ENCODE measurements at regions not wholly inside any gene's neighbourhood (a gene's known extent, or its start where the extent isn't known, plus 50 kb on each side); places are given as distances from the start of the nearest gene placed in this dataset.

DNA sequence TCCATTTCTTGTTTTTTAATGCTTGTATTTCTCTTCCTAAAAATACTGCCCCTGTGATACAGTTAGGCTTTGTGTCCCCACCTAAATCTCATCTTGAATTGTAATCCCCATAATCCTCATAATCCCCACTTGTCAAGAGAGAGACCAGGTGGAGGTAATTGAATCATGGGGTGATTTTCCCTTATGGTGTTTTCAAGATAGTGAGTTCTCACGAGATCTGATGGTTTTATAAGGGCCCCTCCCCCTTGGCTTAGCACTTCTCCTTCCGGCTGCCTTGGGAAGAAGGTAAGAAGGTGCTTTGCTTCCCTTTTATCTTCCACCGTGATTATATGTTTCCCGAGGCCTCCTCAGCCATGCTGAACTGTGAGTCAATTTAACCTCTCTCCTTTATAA, 227.4 kb downstream of the MAN2A1 start:
- intact Hi-C loops (cut with DNase I), result no loop called here
- DNase-seq (ENCODE audit: low spot score), result no peak

DNA sequence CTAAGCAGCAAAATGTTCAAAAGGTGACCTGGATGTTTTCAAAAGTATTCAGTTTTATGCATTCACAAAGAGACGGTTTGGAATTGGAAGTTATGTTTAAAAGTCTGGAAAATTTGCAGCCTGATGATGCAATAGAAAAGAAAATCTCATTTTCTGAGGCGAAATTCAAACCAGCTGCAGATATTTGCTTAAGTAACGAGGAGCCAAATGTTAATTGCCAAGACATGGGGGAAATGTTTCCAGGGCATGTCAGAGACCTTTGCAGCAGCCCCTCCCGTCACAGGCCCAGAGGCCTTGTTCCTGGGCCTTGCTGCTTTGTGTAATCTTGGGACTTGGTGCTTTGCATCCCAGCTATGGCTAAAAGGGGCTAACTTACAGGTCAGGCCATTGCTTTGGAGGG, 228.2 kb downstream of the MAN2A1 start:
- intact Hi-C loops (cut with DNase I), result no loop called here
- DNase-seq (ENCODE audit: low spot score), result no peak

DNA sequence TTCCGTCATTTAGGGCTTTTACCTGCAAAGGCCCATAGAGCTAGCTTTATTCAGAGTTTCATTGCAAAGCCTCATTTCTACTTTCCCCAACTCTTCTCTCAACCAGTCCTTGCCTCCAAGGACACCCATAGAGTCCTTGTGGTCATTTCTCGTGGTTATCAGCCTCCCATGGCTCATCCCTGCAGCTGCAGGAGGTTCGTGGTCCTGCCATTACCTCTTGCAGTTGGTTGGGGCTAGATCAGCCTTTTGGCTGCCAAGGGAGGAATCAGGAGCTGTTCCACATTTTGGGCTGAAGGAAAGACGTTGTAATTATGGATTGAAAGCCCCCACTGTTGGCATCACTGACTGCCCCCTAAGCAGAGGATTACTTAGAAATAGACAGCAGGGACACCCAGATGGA, 231.0 kb downstream of the MAN2A1 start:
- intact Hi-C loops (cut with DNase I), result no loop called here
- DNase-seq (ENCODE audit: low spot score), result no peak

DNA sequence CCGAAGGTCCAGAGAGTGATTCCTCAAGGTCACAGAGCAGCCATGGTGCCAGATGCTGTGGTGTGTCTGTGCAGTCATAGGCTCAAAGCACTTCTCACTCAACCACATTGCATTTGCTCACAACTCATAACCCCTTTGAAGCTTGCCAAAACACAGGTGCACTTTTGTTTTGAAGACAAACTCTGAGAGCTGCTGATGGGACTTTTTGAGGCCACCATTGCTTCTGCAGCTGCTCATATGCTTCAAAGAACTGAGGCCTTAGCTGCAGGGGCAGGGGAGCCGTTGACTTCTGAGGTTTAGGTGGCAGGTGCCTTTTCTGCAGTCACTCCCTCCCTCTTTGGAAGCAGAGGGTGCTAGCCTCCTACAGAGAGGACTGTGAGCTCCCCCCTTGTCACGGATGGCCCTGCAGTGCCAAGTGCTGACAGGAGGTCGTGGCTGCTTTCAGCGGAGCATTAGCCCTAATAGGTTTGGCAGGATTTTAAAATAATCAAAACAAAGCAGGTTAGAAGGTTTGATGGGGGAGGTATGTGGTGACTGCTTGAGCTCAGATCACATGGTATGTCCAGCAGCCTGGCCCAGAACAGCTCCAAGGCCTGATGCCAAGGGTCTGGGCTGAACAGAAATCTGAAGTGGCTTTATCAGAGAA, 232.1 kb downstream of the MAN2A1 start:
- intact Hi-C loops (cut with DNase I), result no loop called here
- DNase-seq (ENCODE audit: low spot score), result no peak

DNA sequence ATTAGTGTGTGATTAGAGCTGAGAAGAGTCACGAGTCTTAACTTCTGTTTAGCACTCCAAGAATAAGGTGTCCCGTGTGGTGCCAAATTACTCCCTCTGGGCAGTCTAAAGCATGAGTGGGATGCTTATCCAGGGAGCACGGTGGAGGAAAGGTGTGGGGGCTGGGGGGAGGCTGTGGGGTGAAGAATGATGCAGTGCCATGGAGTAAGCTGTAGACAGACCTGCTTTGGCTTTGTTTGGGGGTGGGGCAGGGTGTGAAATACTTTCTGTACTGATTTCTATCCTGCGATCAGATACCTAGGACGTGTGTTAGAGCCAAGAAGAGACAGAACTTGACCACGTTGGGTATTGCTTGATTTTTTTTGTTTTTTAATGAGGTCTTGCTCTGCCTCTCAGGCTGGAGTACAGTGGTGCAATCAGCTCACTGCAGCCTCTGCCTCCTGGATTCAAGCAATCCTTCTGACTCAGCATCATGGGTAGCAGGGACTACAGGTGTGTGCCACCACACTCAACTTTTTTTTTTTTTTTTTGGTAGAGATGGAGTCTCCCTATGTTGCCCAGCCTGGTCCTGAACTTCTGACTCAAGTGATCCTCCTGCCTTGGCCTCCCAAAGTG, 232.8 kb downstream of the MAN2A1 start:
- DNase-seq (ENCODE audit: low spot score), result no peak
- intact Hi-C loops (cut with DNase I), result no loop called here

DNA sequence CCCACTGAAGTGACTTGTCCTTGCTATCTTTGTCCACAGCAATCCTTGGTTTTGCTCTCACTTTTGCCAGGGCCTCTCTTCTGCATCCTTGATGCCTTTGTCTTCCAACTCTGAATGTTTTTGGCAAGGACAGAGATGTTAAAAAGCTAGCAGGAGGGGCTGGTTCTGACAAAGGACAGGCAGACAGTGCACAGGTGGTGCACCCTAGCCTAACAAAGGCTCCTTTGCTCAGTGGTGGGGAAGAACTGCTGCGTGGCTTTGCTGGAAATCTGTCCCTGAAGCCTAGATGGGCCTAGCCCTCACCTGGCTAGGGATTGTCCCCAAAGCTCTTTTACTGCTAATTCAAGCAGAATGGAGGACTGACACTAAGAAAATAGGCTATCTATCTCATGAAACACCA, 233.5 kb downstream of the MAN2A1 start:
- intact Hi-C loops (cut with DNase I), result no loop called here
- DNase-seq (ENCODE audit: low spot score), result no peak

DNA sequence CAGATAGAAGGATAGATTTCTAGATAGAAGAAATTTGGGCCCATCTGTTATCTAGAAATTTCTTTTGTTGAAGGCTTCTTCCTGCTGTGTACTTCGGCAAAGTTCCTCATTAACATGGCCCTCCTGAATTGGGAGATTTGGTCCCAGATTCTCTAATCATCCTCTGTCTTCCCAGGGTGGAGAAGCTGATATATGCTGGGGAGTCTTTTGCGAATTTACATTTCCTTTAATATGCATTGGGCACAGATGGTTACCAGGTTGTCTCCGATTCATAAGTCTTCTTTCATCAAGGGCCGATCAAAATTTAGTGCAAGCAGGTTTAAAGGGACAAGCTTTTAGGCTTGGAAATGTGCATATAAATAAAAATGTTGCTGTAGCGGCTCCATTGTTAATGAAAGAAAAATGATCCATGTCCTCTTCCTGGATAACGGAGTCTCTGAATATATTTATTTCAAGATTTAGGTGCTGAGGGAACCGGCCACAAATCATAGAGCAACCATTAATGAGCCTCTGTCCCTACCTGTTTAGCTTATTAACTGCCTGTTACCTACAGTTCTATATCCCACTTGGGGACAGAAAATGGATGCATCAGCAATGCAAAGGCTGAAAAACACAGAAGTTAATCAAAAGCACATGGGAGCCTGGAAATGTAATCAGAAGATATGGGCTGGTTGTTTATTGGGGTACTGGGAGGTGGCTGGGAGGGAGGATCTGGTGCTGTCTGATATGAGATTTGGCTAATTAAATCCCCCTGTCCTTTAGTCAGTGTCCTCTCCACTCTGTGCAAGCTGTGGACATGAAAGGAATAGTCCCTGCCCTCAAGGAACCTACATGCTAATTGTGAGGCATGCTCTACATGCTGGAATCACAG, 234.7 kb downstream of the MAN2A1 start:
- DNase-seq (ENCODE audit: low spot score), result no peak
- intact Hi-C loops (cut with DNase I), result no loop called here

DNA sequence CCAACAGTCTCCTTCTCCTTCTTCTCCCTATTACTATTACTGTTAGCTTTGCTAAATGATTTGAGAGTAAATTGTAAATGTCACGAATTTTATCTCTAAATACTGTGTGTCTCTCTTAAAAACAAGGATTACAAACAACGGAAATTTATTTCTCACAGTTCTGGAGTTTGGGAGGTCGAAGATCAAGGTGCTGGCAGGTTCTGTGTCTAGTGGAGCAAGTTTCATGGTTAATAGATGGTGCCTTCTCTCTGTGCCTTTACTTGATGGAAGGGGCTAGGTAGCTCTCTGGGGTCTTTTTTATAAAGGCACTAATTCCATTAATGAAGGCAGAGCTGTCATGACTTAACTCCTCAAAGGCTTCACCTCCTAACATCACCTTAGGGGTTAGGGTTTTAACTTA, 237.9 kb downstream of the MAN2A1 start:
- DNase-seq (ENCODE audit: low spot score), result no peak
- intact Hi-C loops (cut with DNase I), result no loop called here

DNA sequence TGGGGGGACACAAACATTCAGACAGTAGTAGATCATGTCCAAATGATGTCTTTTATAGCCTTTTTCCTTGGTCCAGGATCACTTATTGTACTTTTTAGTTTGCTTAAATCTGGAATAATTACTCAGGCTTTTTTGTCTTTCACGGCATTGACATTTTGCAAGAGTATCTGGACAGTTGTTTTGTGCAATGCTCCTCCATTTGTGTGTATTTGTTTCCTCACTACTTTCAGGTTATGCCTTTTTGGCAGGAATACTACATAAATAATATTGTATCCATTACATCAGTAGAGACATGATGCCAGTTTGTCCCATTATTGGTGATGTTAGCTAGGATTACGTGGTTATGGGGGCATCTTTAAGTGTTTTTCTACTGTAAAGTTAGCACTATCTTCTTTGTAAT, 238.3 kb downstream of the MAN2A1 start:
- no peak for DNase-seq (ENCODE audit: low spot score)
- intact Hi-C loops (cut with DNase I), result no loop called here

DNA sequence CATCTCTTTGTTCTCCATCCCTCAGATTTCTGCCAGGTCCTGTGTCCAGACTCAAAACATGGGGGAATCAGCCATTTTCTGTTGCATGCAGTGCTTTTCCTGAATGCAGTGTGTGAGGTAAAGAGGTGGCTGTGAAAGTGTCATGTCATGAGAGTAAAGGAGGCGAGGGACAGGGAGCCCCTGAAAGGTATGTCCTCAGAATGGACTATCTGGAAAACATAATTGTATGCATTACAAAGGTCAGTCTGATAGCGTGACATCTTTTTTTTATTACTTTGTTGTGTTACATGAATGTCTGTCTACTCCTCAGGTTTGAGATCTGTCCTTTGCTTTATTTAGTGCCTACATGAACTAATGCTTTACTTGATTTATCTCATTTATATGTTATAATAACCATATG, 239.1 kb downstream of the MAN2A1 start:
- no peak for DNase-seq (ENCODE audit: low spot score)
- intact Hi-C loops (cut with DNase I), result no loop called here

DNA sequence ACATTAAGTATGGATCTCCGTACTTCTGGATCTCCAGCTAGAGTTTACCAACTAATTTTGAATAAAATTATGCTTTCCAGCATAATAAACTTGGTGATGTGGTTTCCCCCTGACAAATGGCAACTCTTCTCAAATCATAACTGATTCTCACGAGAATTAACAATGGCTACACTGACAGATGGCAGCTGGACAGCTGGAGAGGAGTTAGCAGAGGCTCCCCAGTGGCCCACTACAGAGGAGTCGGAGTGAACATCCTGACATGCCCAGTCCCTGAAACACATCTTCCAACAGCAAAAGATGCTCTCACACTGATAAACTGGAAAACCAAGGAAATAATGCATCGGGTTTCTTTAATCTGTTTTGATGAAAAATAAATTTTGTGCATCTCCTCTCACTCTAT, 239.6 kb downstream of the MAN2A1 start:
- intact Hi-C loops (cut with DNase I), result no loop called here
- DNase-seq (ENCODE audit: low spot score), result no peak

DNA sequence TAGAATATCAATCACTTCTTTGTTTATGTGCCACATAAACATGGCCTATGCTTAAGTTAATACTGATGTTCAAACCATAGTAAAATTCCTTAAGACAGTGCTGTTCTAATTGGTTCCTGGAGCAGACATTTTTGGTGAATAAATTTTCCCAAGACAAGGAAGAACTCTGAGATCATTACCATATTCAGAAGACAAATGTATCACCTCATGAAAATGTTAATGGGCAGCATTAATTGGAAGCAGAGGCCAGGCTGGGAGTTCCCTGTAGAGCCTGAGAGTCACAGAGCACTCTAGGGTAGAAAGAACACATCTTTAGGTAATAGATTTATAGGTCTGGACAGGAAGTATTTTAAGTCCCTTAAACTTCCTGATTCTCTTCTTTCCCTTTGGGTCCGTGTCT, 240.2 kb downstream of the MAN2A1 start:
- DNase-seq (ENCODE audit: low spot score), result no peak
- intact Hi-C loops (cut with DNase I), result no loop called here

DNA sequence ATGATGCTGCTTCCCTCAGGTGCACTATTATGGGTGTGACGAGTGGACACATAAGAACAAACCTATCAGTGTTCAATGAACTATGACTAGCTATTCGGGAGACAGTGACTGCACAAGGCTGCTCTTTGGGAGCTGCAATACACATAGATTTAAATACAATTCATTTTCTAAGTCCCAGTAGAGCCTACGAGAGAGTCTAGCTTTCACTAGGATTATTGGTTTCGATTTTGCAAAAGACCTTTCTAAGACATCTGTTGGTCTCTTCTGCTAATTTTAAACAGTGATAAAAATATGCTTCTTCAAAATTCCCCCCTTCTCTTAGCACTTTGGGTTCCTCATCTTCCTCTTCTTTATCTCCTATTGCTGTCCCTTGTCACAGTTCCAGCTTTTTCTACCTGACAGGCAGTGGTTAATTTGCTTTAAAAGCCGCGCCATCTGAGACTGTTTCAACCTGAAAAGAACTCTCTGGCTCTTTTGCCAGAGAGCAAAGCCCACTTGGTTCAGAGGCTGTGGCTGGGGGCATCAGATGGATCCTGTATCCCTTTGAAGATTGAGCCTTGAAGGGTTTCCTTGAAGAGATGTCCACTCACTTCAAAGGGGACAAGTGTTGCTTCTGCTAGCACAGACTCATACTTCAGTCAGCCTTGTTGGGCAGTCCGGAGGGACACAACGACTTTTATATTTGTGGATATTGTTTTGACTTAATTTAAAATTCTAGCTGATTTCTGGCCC, 241.5 kb downstream of the MAN2A1 start:
- DNase-seq (ENCODE audit: low spot score), result no peak
- intact Hi-C loops (cut with DNase I), result no loop called here

DNA sequence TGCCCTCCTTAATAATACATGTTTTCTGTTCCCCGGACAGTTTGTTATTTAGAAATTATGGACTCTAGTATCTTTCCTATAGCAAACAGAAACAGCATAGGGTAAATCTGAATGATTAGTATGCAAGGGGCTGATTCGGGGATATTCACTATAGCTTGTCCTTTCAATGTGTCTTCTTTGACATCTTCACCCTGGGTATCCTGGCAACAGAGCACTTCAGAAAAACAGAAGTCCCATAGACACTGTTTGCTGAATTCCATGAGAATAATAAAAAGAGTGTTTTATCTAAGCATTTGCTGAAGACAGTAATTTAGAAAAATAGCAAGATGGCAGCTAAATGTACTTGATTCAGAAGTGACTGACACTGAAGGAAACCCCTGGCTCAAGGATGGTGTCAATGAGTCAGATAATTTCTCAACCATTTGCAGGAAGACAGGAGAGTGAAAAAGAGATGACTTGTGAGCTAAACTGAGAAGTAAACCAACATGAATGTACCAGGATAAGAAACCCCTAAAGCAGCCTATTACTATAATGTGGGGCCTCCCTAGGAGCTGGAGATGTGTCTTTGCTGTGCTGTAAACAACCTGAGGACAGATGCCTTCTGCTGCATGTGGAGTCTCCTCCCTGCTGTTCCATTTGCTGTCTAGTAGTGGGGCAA, 246.2 kb downstream of the MAN2A1 start:
- no peak for DNase-seq (ENCODE audit: low spot score)
- intact Hi-C loops (cut with DNase I), result no loop called here

DNA sequence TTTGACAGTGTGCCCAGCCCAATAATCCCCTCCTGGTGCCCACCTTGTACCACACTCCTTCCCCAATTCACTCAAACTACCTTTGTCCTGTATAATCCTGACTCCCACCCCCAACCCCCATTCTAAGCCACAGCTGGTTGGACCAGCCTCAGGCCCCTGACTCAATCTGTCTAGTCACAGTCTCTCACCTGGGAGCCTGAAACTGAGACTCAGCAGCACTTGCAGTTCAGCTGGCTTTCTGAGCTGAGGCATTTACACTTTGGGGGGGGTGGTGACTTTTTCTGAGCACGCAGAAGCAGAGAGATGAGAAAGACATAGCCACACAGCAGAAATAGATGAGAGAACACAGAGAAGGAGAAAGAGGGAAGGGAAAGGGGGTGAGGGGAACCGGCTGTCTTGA, 247.3 kb downstream of the MAN2A1 start:
- DNase-seq (ENCODE audit: low spot score), result no peak
- intact Hi-C loops (cut with DNase I), result no loop called here

DNA sequence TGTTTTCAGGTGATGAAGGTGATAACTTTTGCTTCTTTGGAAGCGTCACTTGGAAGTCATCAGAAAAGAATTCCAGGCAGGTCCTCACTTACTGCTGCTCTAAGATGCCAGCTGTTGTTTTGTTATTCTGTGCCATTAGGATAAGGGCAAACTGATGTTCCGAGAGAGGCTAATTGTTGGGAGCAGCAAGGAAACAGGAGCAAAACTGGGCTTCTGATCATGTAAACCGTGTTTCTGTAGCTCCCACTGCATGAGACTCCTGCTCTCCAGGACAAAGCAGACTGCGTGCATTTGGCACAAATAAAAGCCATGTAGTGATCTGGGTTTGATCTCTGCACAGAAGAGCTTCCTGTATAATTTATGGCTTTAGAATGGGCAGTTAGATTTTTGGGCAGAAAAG, 248.2 kb downstream of the MAN2A1 start:
- no peak for DNase-seq (ENCODE audit: low spot score)
- intact Hi-C loops (cut with DNase I), result no loop called here

DNA sequence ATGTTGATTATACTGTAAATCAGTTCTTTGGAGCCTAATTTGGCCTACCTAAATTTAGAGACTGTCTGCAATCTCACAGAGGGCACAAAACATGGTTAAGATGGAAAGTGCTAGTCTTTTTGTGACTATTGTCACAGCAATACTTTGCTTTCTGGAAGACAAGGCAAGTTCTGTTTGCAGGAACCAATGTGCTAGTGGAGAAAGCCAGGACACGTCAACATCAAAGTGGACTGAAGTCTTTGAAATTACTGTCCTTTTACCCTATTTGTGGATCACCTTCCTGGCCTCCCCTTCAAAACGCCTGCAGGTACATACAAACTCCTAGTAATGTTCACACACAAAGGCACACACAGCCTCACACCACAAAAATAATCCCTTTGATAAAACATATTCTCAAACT, 248.7 kb downstream of the MAN2A1 start:
- DNase-seq (ENCODE audit: low spot score), result no peak
- intact Hi-C loops (cut with DNase I), result no loop called here

DNA sequence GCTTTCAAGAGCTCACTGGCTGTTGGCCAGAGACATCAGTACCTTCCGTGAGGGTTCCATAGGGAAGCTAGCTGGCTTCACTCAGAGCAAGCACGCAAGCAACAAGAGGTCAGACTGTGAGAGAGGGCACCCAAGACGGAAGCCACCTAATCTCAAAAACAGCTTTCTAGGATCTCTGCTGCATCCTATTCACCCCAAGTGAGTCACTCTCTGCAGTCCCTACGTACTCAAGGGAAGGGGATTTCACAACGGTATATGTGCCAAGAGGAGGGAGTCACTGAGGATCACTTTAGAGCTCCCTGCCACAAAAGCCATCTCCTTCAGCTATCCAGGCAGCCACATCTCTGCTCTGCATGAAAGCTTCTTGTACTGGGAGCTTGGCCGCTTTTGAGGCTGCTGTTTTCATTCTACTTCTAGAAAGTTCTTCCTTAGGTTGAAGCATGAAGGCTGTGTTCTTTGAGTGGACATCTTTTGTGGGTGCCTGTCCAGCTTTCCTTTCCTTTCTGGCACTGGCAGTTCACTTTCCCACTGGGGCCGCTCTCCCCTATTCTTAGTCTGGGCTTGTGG, 249.5 kb downstream of the MAN2A1 start:
- intact Hi-C loops (cut with DNase I), result no loop called here
- no peak for DNase-seq (ENCODE audit: low spot score)

DNA sequence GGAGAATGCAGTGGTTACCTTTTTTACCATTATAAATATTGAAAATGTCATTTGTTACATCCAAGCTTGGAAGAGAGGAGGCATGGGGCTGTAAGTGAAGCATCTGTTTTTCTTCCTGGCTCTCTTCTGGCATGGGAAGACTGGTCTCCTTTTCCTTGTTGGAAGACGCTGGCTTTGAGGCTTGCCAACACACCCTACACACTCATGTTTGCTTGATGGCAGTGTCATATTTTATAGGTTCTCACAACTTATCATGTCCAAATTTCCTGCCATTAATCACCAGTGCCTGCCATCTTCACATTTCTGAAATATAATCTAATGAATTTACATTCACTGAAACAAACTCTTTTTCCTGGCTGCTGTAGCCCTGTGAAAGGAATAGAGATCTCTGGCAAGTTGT, 252.9 kb downstream of the MAN2A1 start:
- intact Hi-C loops (cut with DNase I), result no loop called here
- no peak for DNase-seq (ENCODE audit: low spot score)
